AG09309 (cell line): ENCODE measurements at regions not wholly inside any gene's neighbourhood (a gene's known extent, or its start where the extent isn't known, plus 50 kb on each side); places are given as distances from the start of the nearest gene placed in this dataset.

Experiments
- DNase-seq: peaks from one replicate; pipeline ENCODE4 v3.0.0-alpha.2; 2010; ENCODE audit warnings: low read depth
- H3K4me3 ChIP-seq: 2 replicates; pipeline ENCODE4 v1.5.1; 2011; ENCODE audit warnings: mild to moderate bottlenecking, low read depth, low read length, moderate library complexity; ENCODE audit not compliant: control insufficient read depth
- TF ChIP-seq, protein P1 (sequence below): IDR thresholded peaks from 2 replicates; pipeline ENCODE4 v1.5.1; 2011; ENCODE audit warnings: mild to moderate bottlenecking, low read depth, low read length, inconsistent platforms; ENCODE audit not compliant: insufficient read depth, control insufficient read depth; ENCODE audit errors: missing control alignments

DNA sequence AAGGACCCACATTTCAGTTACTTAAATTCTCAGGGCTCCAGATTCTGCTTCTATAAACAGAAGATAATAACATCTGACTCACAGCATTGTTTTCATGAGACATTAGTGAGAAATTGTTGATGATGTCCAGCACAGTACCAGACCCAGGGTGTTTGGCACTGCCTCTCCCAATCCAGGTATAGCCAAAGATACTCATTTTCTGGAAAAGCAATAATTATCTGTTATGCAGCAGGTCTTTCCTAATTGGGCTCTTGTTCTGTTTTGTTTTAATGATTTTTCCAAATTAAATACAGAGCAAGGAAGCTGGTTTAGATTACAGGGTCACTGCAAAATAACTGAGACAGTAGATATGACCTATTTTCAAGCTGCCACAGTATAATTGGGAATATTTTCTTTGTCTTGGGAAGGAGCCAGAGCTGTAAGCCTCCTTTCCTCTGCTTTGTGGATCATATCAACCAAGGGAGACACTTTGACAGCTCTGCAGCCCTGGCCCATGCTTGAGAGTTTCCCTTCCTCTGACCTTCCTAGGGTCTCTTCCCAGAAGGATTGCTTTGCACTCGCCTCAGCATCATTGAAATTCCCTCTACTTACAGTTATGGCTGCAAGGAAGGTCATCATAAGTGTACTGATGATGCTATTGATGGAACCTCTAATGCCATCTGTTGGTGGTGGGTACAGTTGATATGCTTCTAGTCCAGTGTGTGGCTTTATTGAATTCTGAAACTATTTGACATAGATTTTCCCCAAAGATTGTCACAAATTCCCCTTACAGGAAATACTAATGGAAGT lies 522.4 kb upstream of the ADAMTS9 start:
- no peak overlapping the region for H3K4me3 ChIP-seq
- no peak for DNase-seq
- TF ChIP-seq, protein P1, sequence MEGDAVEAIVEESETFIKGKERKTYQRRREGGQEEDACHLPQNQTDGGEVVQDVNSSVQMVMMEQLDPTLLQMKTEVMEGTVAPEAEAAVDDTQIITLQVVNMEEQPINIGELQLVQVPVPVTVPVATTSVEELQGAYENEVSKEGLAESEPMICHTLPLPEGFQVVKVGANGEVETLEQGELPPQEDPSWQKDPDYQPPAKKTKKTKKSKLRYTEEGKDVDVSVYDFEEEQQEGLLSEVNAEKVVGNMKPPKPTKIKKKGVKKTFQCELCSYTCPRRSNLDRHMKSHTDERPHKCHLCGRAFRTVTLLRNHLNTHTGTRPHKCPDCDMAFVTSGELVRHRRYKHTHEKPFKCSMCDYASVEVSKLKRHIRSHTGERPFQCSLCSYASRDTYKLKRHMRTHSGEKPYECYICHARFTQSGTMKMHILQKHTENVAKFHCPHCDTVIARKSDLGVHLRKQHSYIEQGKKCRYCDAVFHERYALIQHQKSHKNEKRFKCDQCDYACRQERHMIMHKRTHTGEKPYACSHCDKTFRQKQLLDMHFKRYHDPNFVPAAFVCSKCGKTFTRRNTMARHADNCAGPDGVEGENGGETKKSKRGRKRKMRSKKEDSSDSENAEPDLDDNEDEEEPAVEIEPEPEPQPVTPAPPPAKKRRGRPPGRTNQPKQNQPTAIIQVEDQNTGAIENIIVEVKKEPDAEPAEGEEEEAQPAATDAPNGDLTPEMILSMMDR = no peak

DNA sequence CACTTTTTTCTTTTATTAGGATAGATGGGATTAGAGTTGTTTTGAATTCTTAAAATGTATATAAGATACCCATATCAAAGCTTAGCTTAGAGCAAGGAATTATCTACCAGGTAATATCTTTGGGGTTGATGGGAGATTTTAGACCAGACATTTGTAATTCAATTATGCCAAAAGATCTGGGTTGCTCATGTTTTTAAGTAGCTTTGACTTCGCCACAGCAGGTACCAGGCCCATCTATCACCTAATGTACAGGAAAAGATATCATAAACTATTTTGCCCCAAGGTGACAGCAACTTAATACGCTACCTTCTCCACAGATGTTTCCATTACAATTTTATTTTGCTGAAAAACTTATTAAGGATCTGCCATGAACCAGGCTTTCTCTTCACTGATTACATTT lies 514.6 kb upstream of the ADAMTS9 start:
- no peak overlapping the region for H3K4me3 ChIP-seq
- TF ChIP-seq, protein P1 = no peak

DNA sequence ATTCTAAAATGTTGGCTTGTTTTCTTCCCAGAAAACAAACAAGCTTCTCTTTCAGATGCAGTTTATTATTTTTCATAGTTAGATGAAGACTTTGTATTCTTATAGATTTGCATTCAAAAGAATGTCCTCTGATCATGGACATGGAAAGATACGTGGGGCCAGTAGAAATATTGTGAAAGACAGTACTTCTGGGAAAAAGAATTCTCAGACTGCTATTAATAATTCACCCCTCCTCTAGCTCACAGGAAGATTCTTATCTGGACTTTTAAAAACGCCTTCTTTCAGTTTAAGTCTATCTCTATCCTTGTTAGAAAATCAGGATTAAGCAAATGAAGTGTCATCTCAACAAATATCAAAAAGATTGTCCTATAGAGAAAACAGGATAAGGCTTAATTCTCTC lies 514.1 kb upstream of the ADAMTS9 start:
- TF ChIP-seq, protein P1 = no peak
- H3K4me3 ChIP-seq = no peak overlapping the region
- DNase-seq = no peak

More for the DNA sequence above, 514.6 kb upstream of the ADAMTS9 start:
- DNase-seq = no peak

DNA sequence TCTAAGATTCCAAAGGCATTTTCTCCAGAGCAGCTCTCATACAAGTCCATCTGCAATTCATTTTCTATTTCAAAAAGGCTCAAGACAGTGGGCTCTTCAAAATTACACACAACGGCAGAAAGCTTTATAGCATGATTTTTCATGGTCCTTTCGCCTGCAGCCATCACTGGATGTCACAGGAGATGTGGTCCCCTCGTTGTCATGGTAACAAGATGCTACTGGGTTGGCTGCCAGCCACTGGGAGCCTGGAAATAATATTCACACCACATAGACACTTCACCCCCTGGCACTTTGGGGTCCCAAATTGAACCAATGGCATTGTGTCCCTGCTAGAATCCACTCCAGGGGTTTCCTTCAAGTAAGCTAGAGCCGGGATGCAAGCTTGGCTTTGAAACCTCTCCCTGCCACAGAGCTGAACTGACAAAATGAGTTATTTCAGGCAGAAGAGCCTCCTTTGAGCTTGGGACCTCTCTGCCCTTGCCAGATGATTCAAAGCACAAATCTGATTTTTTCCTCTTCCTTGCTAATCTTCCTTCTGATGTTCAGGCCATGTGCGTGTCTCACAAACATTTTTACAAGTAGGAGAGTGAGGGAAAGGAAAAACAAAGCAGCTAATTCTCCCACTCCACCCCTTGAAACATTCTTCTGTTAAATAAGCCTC lies 512.6 kb upstream of the ADAMTS9 start:
- TF ChIP-seq, protein P1 = no peak
- H3K4me3 ChIP-seq = no peak overlapping the region
- no peak for DNase-seq

DNA sequence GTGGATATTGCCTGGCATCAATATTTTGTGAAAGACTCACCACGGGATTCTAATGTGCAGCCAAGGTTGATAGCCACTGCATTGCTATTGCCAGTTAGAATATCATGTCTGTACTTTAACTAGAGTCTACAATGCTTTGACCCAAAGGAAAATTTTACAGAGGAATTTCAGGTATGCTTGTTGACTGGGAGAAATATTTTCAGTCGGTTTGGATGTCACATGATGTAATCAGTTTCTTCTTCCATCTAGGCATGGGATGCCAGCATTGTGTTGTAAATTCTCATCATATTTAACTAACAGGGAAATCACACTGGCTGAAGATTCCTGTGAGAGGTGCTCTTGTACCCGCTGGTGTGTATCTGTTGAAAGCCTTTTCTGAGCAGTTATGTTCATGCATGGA lies 508.9 kb upstream of the ADAMTS9 start:
- H3K4me3 ChIP-seq = no peak overlapping the region
- no peak for DNase-seq
- TF ChIP-seq, protein P1 = no peak

DNA sequence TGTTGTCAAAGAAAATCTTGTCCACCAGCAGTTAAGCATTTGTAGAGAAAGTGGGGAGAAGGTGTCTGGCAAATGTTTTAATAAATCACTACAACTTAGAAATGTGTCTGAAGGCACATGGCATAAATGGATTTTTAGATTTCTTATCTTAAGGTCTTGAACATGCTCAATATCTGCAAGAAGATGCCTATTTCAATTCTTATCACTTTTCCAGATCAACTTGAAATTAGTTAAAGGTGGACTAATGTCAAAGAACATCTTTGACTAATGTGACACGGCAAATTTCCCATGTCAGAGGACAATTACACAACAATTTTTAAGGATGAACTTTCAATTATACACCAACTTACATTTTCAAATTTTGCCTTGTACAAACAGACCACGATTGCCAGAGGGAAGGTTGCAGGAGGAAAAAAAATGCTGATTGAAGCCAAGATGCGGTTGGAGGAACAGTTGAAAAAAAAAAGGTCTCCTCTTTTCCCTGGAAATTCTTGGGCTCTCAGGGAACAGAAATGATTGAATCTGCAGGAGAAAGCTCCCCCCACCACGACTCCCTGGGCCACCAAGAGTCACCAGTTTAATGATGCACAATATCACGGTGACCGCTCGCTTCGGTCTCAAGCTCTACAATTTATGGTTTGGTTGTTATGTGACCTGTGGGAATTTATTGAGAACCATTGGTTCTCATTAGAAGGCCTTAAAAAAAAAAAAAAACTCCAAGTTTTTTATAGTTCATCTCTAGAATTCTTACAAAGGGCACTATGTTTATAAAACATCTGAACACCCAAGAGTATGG lies 507.6 kb upstream of the ADAMTS9 start:
- TF ChIP-seq, protein P1 = no peak
- H3K4me3 ChIP-seq = no peak overlapping the region
- no peak for DNase-seq
